ENCODE measurements at regions not wholly inside any gene's neighbourhood (a gene's known extent, or its start where the extent isn't known, plus 50 kb on each side); places are given as distances from the start of the nearest gene placed in this dataset.

DNA sequence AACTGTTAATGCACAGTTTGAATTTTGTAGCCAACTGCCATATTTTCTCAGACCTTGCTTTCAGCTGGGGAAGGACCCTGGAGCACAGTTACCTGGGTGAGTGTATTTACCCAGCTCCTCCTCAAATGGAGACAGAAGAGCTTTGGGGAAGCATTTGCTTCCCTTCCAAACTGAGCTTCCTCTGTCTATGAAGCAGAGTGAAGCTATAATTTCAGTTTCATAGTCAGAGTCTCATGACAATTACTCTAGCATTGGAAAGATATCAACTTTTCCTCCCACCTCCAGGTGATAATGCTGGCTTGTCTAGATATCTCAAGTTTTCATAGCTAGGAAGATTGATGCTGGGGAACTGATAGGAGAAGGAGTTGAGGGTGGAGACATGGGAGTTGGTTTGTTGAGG lies 406.4 kb upstream of the CLINT1 start:
- TF ChIP-seq CTCF (optimal IDR thresholded peaks at IDR 0.05 in 1 of 3, IDR thresholded peaks at IDR 0.05 in 1 of 3, conservative IDR thresholded peaks at IDR 0.05 in 1 of 3; ENCODE audit: extremely low read depth in 1 of 3, insufficient read depth in 2 of 3, low read length in 3 of 3) (no peak), EZH2 (IDR thresholded peaks at IDR 0.05; ENCODE audit: low read length) (no peak)

Measured in keratinocyte (primary cell).